Ishikawa (cell line): ENCODE measurements at regions not wholly inside any gene's neighbourhood (a gene's known extent, or its start where the extent isn't known, plus 50 kb on each side); places are given as distances from the start of the nearest gene placed in this dataset.

Experiments
- CEBPB ChIP-seq: IDR thresholded peaks from 2 replicates; pipeline ENCODE4 v1.6.1; 2012
- CREB1 ChIP-seq: IDR thresholded peaks from 2 replicates; pipeline ENCODE4 v1.6.1; 2012; ENCODE audit warnings: low read depth
- EGR1 ChIP-seq: IDR thresholded peaks from 2 replicates; pipeline ENCODE4 v1.6.1; 2012
- EP300 ChIP-seq: IDR thresholded peaks from 2 replicates; pipeline ENCODE4 v1.6.1; 2012; ENCODE audit warnings: borderline replicate concordance
- FOXM1 ChIP-seq: IDR thresholded peaks from 2 replicates; pipeline ENCODE4 v1.6.1; 2012; ENCODE audit warnings: low read depth, borderline replicate concordance
- NFIC ChIP-seq: IDR thresholded peaks from 2 replicates; pipeline ENCODE4 v1.6.1; 2012
- RAD21 ChIP-seq: IDR thresholded peaks from 2 replicates; pipeline ENCODE4 v1.6.1; 2012; ENCODE audit warnings: low read depth
- TAF1 ChIP-seq: IDR thresholded peaks from 2 replicates; pipeline ENCODE4 v1.6.1; 2012; ENCODE audit warnings: low read depth, mild to moderate bottlenecking
- TCF12 ChIP-seq: IDR thresholded peaks from 2 replicates; pipeline ENCODE4 v1.6.1; 2012; ENCODE audit warnings: low read depth
- TEAD4 ChIP-seq: IDR thresholded peaks from 2 replicates; pipeline ENCODE4 v1.6.1; 2012
- YY1 ChIP-seq: IDR thresholded peaks from 2 replicates; pipeline ENCODE4 v1.6.1; 2012; ENCODE audit warnings: low read depth
- ZBTB7A ChIP-seq: IDR thresholded peaks from 2 replicates; pipeline ENCODE4 v1.6.1; 2012; ENCODE audit warnings: low read depth
- TF ChIP-seq, protein P1 (sequence below): IDR thresholded peaks from 2 replicates; pipeline ENCODE4 v1.6.1; 2012
- TF ChIP-seq, protein P2 (sequence below): IDR thresholded peaks from 2 replicates; pipeline ENCODE4 v1.6.1; 2012; ENCODE audit warnings: low read depth, mild to moderate bottlenecking
- TF ChIP-seq, protein P3 (sequence below): IDR thresholded peaks from 2 replicates; pipeline ENCODE4 v1.6.1; 2012

DNA sequence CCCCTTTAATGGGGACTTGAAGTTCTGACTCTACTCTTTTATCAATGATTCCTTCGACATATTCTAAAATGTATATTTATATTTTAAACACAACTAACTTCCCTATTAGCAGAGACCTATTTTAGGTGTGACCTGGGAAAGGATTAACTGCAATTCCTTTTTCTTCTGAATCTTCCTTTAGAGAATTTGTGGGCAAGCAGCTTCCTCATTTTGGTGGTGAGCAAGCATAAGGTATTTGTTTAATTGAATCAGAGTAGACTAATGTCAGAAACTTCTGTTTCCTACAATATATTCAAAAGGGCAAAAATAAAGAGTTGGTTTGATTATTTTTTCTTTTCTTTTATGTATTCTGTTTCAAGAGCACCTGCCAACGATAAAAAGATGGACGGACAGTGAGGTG, 237.0 kb downstream of the IKZF2 start:
- no peak for TF ChIP-seq FOXM1
- no peak for TF ChIP-seq YY1
- TF ChIP-seq TCF12, result no peak
- no peak for TF ChIP-seq NFIC
- no peak for TF ChIP-seq RAD21
- TF ChIP-seq TEAD4, result no peak
- no peak for TF ChIP-seq CREB1

DNA sequence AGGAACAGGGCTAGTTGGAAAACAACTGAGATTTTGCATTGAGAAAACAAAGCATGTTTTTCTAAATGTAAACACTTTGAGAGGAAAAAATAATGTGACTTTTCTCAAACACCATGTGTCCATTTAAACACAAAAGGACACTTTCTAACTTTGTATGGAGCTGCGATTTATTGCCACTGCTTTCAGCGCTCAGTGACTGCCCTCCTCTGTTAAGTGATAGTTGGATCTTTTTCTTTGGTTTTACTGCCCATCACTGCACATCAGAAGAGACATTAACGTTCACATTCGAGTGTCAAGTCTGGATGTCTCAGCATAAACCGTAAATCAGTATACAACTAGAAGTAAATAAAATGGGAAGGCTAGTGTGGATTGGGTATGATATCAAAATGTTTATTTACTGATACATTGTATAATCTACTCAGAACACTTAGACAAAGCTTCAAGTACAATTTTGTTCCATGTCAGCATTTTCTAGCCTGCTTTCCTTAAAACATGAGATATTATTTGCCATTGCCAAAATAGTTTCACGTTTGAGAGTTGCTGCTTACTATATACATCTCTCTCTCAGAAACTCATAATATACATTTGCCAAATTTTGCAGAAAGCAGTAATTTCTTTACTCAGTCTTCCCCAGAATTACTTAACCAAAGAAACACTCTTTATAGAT, 237.6 kb downstream of the IKZF2 start:
- TF ChIP-seq EGR1 (no peak), YY1 (no peak), FOXM1 (no peak), CREB1 (no peak), TCF12 (no peak), TAF1 (no peak), RAD21 (no peak), EP300 (no peak), ZBTB7A (no peak), CEBPB (no peak), NFIC (no peak), TEAD4 (no peak)
- TF ChIP-seq, protein P1, sequence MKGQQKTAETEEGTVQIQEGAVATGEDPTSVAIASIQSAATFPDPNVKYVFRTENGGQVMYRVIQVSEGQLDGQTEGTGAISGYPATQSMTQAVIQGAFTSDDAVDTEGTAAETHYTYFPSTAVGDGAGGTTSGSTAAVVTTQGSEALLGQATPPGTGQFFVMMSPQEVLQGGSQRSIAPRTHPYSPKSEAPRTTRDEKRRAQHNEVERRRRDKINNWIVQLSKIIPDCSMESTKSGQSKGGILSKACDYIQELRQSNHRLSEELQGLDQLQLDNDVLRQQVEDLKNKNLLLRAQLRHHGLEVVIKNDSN, result no peak
- TF ChIP-seq, protein P2, sequence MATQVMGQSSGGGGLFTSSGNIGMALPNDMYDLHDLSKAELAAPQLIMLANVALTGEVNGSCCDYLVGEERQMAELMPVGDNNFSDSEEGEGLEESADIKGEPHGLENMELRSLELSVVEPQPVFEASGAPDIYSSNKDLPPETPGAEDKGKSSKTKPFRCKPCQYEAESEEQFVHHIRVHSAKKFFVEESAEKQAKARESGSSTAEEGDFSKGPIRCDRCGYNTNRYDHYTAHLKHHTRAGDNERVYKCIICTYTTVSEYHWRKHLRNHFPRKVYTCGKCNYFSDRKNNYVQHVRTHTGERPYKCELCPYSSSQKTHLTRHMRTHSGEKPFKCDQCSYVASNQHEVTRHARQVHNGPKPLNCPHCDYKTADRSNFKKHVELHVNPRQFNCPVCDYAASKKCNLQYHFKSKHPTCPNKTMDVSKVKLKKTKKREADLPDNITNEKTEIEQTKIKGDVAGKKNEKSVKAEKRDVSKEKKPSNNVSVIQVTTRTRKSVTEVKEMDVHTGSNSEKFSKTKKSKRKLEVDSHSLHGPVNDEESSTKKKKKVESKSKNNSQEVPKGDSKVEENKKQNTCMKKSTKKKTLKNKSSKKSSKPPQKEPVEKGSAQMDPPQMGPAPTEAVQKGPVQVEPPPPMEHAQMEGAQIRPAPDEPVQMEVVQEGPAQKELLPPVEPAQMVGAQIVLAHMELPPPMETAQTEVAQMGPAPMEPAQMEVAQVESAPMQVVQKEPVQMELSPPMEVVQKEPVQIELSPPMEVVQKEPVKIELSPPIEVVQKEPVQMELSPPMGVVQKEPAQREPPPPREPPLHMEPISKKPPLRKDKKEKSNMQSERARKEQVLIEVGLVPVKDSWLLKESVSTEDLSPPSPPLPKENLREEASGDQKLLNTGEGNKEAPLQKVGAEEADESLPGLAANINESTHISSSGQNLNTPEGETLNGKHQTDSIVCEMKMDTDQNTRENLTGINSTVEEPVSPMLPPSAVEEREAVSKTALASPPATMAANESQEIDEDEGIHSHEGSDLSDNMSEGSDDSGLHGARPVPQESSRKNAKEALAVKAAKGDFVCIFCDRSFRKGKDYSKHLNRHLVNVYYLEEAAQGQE, result no peak
- TF ChIP-seq, protein P3, sequence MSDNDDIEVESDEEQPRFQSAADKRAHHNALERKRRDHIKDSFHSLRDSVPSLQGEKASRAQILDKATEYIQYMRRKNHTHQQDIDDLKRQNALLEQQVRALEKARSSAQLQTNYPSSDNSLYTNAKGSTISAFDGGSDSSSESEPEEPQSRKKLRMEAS, result no peak

DNA sequence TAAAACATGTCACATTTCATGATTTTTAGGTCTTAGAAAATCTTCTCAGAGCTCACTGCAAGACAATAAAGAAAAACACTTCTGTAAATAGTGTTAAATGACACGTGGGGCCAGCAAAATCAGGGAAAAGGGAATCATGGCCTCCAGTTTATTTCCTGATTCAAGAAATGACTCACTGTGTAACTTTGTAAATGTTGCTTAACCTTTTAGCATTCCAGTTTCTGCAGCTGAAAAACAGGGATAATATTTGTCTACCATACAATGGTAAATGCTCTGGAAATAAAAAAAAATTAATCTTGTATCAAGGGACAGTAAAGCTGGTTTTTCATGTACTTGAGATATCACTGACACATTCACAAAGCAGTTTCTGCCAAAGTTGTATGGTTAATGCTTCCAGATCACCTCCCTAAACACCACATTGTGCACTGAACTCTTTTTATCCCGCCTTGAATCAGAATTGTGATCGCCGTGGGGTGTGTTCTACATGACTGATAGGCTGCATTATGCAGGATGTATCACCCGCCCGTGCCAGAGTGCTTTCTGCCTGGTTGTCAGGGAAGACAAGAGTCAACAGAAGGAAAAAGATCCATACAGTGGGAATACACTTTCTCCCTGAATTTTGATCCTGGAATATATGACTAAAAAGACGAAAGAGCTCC, 238.8 kb downstream of the IKZF2 start:
- TF ChIP-seq, protein P1, result no peak
- TF ChIP-seq, protein P2, result no peak
- TF ChIP-seq RAD21 (no peak), YY1 (no peak), FOXM1 (no peak), CREB1 (no peak), EGR1 (no peak), NFIC (no peak), TEAD4 (no peak), CEBPB (no peak), ZBTB7A (no peak), EP300 (no peak), TCF12 (no peak), TAF1 (no peak)
- TF ChIP-seq, protein P3, result no peak

DNA sequence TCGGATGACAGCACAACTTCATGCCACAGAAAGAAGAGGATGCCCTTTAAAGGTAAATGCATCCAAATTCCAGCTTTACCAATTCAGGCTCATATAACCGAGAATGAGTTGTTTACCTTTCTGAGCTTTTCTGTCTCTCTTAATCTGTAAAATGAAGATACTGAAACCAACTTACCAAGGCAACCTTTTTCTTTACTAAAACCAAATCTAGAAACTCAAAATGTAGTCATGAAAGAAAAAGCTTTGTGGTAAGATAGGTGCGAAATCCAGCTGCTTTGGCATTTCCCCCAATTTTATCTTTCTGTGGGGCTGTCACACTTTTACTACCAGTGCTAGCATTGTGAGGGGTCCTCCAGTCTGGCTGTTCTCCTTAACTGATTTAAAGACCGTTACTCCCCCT, 240.4 kb downstream of the IKZF2 start:
- no peak for TF ChIP-seq RAD21
- TF ChIP-seq EGR1, result no peak
- TF ChIP-seq, protein P2, result no peak
- TF ChIP-seq FOXM1, result no peak
- no peak for TF ChIP-seq YY1
- TF ChIP-seq ZBTB7A, result no peak
- no peak for TF ChIP-seq TAF1
- TF ChIP-seq, protein P3, result no peak
- TF ChIP-seq, protein P1, result no peak
